ENCODE measurements at regions not wholly inside any gene's neighbourhood (a gene's known extent, or its start where the extent isn't known, plus 50 kb on each side); places are given as distances from the start of the nearest gene placed in this dataset.

GRCh38 chr1:230000493-230001184, 66.4 kb upstream of the GALNT2 start:
- DNase-seq (ENCODE audit: low spot score) = no peak

GRCh38 chr1:230002164-230002803, 64.8 kb upstream of the GALNT2 start:
- no peak for DNase-seq (ENCODE audit: low spot score)

- no peak for DNase-seq (ENCODE audit: low spot score)
Measured at GRCh38 chr1:230003409-230003808, 63.6 kb upstream of the GALNT2 start.

- no peak for DNase-seq (ENCODE audit: low spot score)
Measured at GRCh38 chr1:230005040-230005439, 62.0 kb upstream of the GALNT2 start.

- no peak for DNase-seq (ENCODE audit: low spot score)
Measured at GRCh38 chr1:230008721-230009120, 58.3 kb upstream of the GALNT2 start.

- no peak for DNase-seq (ENCODE audit: low spot score)
Measured at GRCh38 chr1:230009611-230010313, 57.3 kb upstream of the GALNT2 start.

- no peak for DNase-seq (ENCODE audit: low spot score)
Measured at GRCh38 chr1:230010603-230011332, 56.3 kb upstream of the GALNT2 start.

- no peak for DNase-seq (ENCODE audit: low spot score)
Measured at GRCh38 chr1:230011333-230012092, 55.5 kb upstream of the GALNT2 start.

- DNase-seq (ENCODE audit: low spot score) = no peak
Measured at GRCh38 chr1:230012093-230012393, 55.0 kb upstream of the GALNT2 start.

- DNase-seq (ENCODE audit: low spot score) = no peak
Measured at GRCh38 chr1:230012741-230013140, 54.3 kb upstream of the GALNT2 start.

- no peak for DNase-seq (ENCODE audit: low spot score)
Measured at GRCh38 chr1:230016159-230016558, 50.9 kb upstream of the GALNT2 start.
